HG03066 (cell line): ENCODE measurements at regions not wholly inside any gene's neighbourhood (a gene's known extent, or its start where the extent isn't known, plus 50 kb on each side); places are given as distances from the start of the nearest gene placed in this dataset.

Experiments
- ATAC-seq: cut with Tn5 transposase; IDR thresholded peaks from one replicate; pipeline ENCODE4 v1.9.1; 2021; ENCODE audit warnings: low read depth; ENCODE audit not compliant: unreplicated experiment

- peak; percentile 54 for ATAC-seq
Measured at GRCh38 chr3:177820683-177821316, 623.5 kb upstream of the TBL1XR1 start.

DNA sequence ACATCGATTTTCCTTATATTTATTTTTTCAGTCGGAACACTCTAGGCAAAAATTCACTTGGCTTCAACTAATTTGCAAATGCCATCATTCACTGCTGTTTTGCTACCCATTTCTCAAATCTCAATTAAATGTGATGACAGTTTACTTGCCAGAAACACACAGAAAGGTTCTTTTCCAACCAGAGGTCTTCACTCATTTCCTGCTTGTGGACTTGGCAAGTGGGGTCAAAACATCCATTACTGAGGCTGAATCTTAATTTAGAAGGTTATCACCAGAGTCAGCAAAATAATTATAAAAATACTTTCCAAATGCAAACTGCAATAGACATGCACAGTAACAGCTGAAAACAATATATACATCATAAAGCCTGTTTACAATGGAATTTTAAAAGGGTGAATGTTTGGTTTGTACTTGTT lies 625.4 kb upstream of the TBL1XR1 start:
- no peak for ATAC-seq

DNA sequence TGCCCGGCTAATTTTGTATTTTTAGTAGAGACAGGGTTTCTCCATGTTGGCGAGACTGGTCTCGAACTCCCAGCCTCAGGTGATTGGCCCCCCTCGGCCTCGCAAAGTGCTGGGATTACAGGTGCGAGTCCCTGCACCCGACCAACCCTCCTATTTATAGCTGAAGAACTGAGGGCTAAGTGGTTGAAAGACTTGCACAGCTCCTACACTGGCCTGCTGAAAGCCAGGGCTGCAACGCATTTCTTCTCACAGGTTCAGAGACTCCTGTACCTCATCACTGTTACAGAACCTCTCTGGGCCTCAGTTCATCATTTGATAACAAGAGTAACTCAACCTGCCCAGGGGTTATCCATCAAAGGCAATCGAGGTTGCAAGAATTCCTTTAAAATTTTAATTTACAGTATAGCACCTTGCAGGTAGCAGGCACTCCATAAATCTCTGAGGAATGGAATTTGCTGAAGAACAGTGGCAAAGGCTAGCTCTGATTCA lies 626.5 kb upstream of the TBL1XR1 start:
- no peak for ATAC-seq

- ATAC-seq: no peak
Measured at GRCh38 chr3:177824190-177824786, 627.0 kb upstream of the TBL1XR1 start.

DNA sequence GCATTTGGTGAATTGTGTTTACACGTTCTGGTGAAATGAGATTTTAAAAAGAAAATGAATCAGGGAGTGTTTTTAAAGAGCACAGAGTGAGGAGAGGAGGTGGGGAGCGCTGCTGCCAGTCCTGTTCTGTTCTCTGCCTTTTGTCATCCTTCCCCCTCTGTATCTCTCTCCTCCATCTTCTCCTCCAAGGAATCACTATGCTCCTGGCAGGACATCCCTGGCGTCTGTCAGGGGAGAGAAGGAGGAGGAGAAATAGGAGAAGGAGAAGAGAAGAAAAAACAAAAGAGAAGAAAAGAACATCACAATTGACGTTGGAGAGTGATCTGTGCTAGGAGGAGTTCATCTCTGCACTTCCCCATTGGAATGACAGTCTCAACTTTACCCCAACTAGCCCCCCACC lies 627.6 kb upstream of the TBL1XR1 start:
- no peak for ATAC-seq

- no peak for ATAC-seq
Measured at GRCh38 chr3:177826253-177826652, 629.0 kb upstream of the TBL1XR1 start.

DNA sequence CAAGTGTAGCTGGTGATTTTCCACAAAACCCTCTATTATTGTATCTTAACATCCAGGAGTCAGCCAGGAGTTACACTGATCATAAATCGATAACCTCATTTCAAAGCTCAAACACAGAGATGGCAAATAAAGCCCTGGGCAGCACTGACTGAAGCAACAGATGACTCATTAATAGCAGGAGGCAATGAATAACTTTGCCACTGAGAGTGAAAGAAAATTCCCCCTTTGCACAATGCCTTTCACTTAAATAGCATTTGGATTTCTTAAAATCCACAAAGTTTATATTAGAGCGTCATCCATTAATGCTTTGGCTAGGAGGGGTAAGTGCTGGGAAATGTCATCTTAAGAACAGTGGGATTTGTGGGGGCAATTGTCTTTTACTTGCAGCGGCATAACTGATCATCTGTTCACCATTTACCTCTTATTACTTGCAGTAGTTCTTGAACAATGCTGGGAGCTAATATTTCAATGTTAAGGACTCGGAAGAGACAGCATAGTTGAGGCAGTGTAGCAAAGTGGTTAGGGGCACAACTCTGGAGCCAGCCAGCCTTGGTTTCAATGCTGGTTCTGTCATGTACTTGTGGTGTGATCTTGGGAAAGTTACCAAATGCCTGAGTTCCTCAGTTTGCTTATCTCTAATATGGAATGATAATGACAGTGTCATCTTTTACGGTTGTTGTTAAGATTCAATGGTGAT lies 630.4 kb upstream of the TBL1XR1 start:
- no peak for ATAC-seq

GRCh38 chr3:177828208-177828565 lies 630.9 kb upstream of the TBL1XR1 start:
- ATAC-seq: no peak

DNA sequence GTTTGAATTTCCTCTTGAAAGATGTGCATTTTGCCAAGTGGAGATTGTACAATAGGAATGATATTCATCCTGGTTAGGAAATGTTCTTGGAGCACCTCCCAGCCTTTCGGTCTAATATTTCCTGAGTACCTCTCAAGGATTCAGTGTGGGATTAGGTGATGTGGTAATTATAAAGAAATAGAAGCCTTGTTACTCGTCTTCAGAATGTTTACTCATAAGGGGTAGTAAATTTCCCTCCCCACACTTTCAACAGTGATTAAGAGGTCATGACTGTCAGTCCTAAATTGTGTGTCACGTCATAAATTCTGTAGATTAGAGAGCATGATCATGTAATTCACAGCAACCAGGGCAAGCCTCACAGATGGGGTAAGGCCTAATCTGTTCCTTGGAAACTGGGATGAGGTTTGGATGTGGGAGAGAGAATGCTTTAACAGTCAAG lies 633.1 kb upstream of the TBL1XR1 start:
- ATAC-seq: no peak

- no peak for ATAC-seq
Measured at GRCh38 chr3:177831361-177831760, 634.1 kb upstream of the TBL1XR1 start.

GRCh38 chr3:177832880-177833279 lies 635.6 kb upstream of the TBL1XR1 start:
- ATAC-seq: no peak

- no peak for ATAC-seq
Measured at GRCh38 chr3:177833332-177833731, 636.0 kb upstream of the TBL1XR1 start.

DNA sequence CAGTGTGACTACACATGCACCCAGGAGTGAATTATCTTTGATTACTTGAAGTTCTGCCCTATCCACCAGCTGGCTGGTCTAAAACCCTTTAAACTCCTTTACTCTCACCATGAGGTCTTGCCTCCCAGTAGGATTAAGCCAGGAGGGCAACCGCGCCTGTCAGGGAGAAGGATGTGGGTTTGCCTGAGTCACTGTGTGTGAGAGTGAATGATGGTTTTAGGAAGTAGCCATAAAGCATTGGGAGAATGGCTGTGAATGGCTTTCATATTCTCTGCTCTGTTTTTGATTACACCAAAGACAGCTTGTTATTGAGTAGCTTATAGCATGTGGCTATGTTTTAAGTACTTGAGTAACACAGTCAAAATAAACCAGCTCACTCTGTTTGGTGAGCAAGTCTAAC lies 637.7 kb upstream of the TBL1XR1 start:
- no peak for ATAC-seq

GRCh38 chr3:177835917-177836316 lies 638.6 kb upstream of the TBL1XR1 start:
- ATAC-seq: no peak

DNA sequence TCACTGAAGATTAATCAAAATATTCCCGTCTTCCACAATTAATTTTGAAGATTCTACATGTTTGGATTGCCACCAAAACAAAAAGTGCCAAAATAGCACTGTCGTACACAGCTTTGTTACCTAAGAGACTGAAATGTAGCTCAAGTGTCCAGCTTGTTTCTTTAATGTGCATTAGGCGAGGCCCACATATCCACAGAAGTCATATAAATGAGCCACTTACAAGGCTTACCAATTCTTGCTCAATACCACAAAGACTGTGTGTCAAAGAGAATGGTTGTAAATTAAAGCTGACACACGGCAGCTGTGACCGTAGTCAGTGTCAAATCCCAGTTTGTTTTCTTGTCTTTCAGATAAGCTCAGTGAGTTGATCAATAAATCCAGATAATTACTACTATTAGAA lies 639.4 kb upstream of the TBL1XR1 start:
- ATAC-seq: no peak

DNA sequence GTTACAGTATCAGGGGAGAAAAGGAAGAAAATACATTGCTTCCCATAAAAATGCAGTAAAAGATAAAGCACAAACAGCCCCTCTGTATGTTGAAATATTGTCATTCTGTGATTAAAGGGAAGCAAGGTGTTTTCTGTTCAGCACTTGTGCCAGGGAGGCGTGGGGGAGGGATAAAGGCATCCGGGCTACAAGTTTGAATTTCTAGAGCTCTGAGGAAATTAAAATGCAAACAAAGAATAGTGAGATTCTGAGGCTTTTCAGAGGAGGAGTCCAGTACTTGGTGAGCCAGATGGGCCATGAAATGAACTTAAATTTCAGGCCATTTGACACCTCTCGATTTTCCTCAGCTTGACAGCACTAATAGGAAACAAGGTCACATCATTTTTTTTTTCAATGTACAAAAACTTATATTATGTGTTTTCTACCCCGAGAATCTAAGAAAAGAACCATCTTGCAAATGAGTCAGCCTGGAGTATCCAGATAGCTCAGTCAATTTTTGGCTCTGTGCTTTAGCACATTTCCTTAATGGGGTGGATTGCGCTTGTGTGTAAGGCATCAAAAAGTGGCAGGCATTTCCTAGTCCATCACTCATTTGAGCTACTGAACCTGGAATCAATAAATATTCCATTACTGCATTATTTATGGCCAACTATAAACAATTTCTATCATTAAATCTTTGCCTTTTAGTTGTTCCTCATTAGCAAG lies 640.8 kb upstream of the TBL1XR1 start:
- no peak for ATAC-seq

GRCh38 chr3:177838766-177839350 lies 641.6 kb upstream of the TBL1XR1 start:
- no peak for ATAC-seq

DNA sequence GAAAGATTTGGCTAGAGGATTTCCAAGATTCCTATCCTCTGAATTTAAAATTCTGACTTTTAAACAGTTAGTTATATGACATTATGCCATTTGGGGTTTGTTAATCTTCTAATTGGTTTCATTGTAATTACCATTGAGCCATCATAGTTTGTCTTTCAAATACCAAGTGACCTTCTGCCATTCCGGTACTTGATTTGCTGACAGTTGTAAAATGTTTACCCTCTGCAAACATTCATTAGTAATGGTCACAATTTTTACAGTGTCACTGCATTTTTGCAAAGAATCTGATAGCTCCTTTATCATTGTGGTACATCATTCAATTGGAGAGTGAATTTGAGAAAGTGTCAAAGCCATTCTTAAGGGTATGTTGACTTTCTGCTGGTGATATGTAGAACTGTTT lies 645.0 kb upstream of the TBL1XR1 start:
- ATAC-seq: no peak

- ATAC-seq: no peak
Measured at GRCh38 chr3:177842743-177843734, 645.8 kb upstream of the TBL1XR1 start.
